B cell (primary cell): ENCODE measurements at regions not wholly inside any gene's neighbourhood (a gene's known extent, or its start where the extent isn't known, plus 50 kb on each side); places are given as distances from the start of the nearest gene placed in this dataset.

ENCODE experiments used
- ATAC-seq: fragments of 200-7000 bp; cut with Tn5 transposase; one replicate; pipeline ENCODE4 v1.10.0; 2021; ENCODE audit warnings: low read depth, mild to moderate bottlenecking, moderate number of reproducible peaks, moderate library complexity
- CTCF ChIA-PET: fragments of 350-600 bp; sonication (Branson Sonifier 250); formaldehyde crosslinking; loops from one replicate; lab custom pipeline; 2021; ENCODE audit warnings: antibody characterized with exemption, inconsistent platforms; lab: Charles Lee
- POLR2A ChIA-PET: fragments of 350-600 bp; sonication (Branson Sonifier 250); formaldehyde crosslinking; loops from one replicate; lab custom pipeline; 2021; ENCODE audit warnings: antibody characterized with exemption; lab: Charles Lee
- DNase-seq: peaks from one replicate; pipeline ENCODE4 v3.0.0; 2013
- H2AFZ ChIP-seq: 2 replicates; pipeline ENCODE4 v1.6.1; 2012; ENCODE audit warnings: mild to moderate bottlenecking, low read depth, low read length; ENCODE audit not compliant: insufficient read depth, poor library complexity, severe bottlenecking
- H3K27ac ChIP-seq, 2 donors: 1 replicate in 1 of 2; 2 replicates in 1 of 2; pipeline ENCODE4 v1.5.1; 2012 to 2013; ENCODE audit warnings: low read length in 2 of 2, mild to moderate bottlenecking in 2 of 2, moderate library complexity in 1 of 2
- H3K27me3 ChIP-seq, 4 experiments: fragments of 200-600 bp in 1 of 4; sonication (generic) in 1 of 4; replicated peaks in 1 of 4; 1 replicate in 2 of 4; 2 replicates in 2 of 4; pipeline versions ENCODE4 v1.6.1 to v1.7.0; 2013 to 2016; ENCODE audit warnings: low read length in 3 of 4, mild to moderate bottlenecking in 2 of 4, mixed read lengths in 1 of 4, moderate library complexity in 1 of 4; ENCODE audit not compliant: insufficient read depth in 4 of 4, control insufficient read depth in 3 of 4; ENCODE audit errors: control extremely low read depth in 1 of 4
- H3K36me3 ChIP-seq, 2 experiments: replicated peaks in 1 of 2; 1 replicate in 1 of 2; 2 replicates in 1 of 2; pipeline versions ENCODE4 v1.6.1 to v1.7.1; 2013; ENCODE audit warnings: low read length in 1 of 2; ENCODE audit not compliant: insufficient read depth in 2 of 2, control insufficient read depth in 1 of 2; ENCODE audit errors: control extremely low read depth in 1 of 2, extremely low read depth in 1 of 2
- H3K4me1 ChIP-seq, 2 donors: fragments of 200-600 bp in 1 of 2; sonication (generic) in 1 of 2; 1 replicate in 1 of 2; 2 replicates in 1 of 2; pipeline versions ENCODE4 v1.5.1 to v1.6.1; 2013 to 2017; ENCODE audit warnings: low read length in 2 of 2; ENCODE audit not compliant: control insufficient read depth in 2 of 2, insufficient read depth in 2 of 2
- H3K4me2 ChIP-seq: replicated peaks from 2 replicates; pipeline ENCODE3; 2012; ENCODE audit warnings: mild to moderate bottlenecking, low read depth, low read length; ENCODE audit not compliant: poor library complexity, severe bottlenecking
- H3K4me3 ChIP-seq, 5 experiments: fragments of 200-600 bp in 1 of 5; sonication (generic) in 1 of 5; 1 replicate in 3 of 5; 2 replicates in 2 of 5; pipeline versions ENCODE4 v1.5.1 to v1.7.0; 2011 to 2016; ENCODE audit warnings: low read length in 4 of 5, mild to moderate bottlenecking in 4 of 5, low read depth in 2 of 5, control low read depth in 1 of 5, moderate library complexity in 1 of 5; ENCODE audit not compliant: insufficient read depth in 1 of 5; ENCODE audit errors: control extremely low read depth in 1 of 5, extremely low read depth in 1 of 5
- H3K79me2 ChIP-seq: fragments of 200-600 bp; sonication (generic); one replicate; pipeline ENCODE4 v1.6.0; 2016; ENCODE audit warnings: low read length; ENCODE audit not compliant: control insufficient read depth, insufficient read depth
- H3K9ac ChIP-seq: fragments of 200-600 bp; sonication (generic); 2 replicates; pipeline ENCODE4 v1.6.1; 2017; ENCODE audit warnings: mild to moderate bottlenecking, low read length, moderate library complexity
- H3K9me3 ChIP-seq, 3 donors: one replicate each; pipeline versions ENCODE4 v1.6.1 to v1.7.1; 2013; ENCODE audit warnings: low read length in 2 of 3; ENCODE audit not compliant: control insufficient read depth in 2 of 3, insufficient read depth in 1 of 3; ENCODE audit errors: control extremely low read depth in 1 of 3
- H4K20me1 ChIP-seq: 2 replicates; pipeline ENCODE4 v1.6.0; 2012; ENCODE audit warnings: mild to moderate bottlenecking, low read length; ENCODE audit not compliant: insufficient read depth, control insufficient read depth, poor library complexity, severe bottlenecking
- H3K27ac Mint-ChIP-seq: one replicate; pipeline ENCODE4 v1.8.0; 2021; ENCODE audit warnings: mixed read lengths
- H3K27me3 Mint-ChIP-seq: one replicate; pipeline ENCODE4 v1.8.0; 2021; ENCODE audit warnings: mixed read lengths
- H3K4me1 Mint-ChIP-seq: one replicate; pipeline ENCODE4 v1.8.0; 2021; ENCODE audit warnings: mixed read lengths
- H3K4me3 Mint-ChIP-seq: one replicate; pipeline ENCODE4 v1.8.0; 2021; ENCODE audit warnings: mixed read lengths
- H3K9me3 Mint-ChIP-seq: one replicate; pipeline ENCODE4 v1.8.0; 2022; ENCODE audit warnings: mixed read lengths; ENCODE audit not compliant: insufficient read depth
- CTCF ChIP-seq: fragments of 200-600 bp; IDR thresholded peaks from one replicate; pipeline ENCODE4 v1.8.0; 2022; ENCODE audit warnings: antibody characterized with exemption, mild to moderate bottlenecking
- EZH2 ChIP-seq: IDR thresholded peaks from 2 replicates; pipeline ENCODE4 v1.6.1; 2012; ENCODE audit warnings: borderline replicate concordance, low read depth, mild to moderate bottlenecking, moderate library complexity, low read length; ENCODE audit not compliant: insufficient read depth, poor library complexity, severe bottlenecking
- WGBS: methylation state at CpG from one replicate; pipeline ENCODE4 v1.1.5; 2013; ENCODE audit warnings: missing lambda C conversion rate; ENCODE audit not compliant: insufficient coverage; 5-methylcytosine and 5-hydroxymethylcytosine counted together
- intact Hi-C: fragments of 100-400 bp; cut with micrococcal nuclease; formaldehyde crosslinking; loops from one replicate; pipeline ENCODE4 v1.10.0; 2022

- H3K27ac ChIP-seq: no peak overlapping the region
- TF ChIP-seq EZH2 (no peak), CTCF (no peak)
- H3K27me3 Mint-ChIP-seq: no peaks in the 10 kb centered on the region
- CTCF ChIA-PET: no interaction called here
- WGBS: no CpG with 5 or more reads among the region's 1 CpG
- no peak overlapping the region for H3K4me3 Mint-ChIP-seq
- no peaks in the 10 kb centered on the region for H3K79me2 ChIP-seq
- no peaks in the 10 kb centered on the region for H3K4me1 Mint-ChIP-seq
- no peaks in the 10 kb centered on the region for H3K4me1 ChIP-seq
- ATAC-seq (no peak), DNase-seq (no peak)
- H3K36me3 ChIP-seq: no peaks in the 10 kb centered on the region
- H4K20me1 ChIP-seq: no peaks in the 10 kb centered on the region
- H3K27me3 ChIP-seq: no peaks in the 10 kb centered on the region
- H3K4me3 ChIP-seq: no peak overlapping the region
- no peaks in the 10 kb centered on the region for H3K9me3 ChIP-seq
- intact Hi-C loops: no loop called here
- no peak overlapping the region for H3K9ac ChIP-seq
- H2AFZ ChIP-seq: no peak overlapping the region
- no peak overlapping the region for H3K4me2 ChIP-seq
- POLR2A ChIA-PET: no interaction called here
- peaks cover 7% of the 10 kb centered on the region for H3K9me3 Mint-ChIP-seq
- no peak overlapping the region for H3K27ac Mint-ChIP-seq
These were observed 1050.9 kb upstream of the LRRTM1 start for GRCh38 chr2:81355436-81355835.

GRCh38 chr2:81334046-81334445 lies 1029.5 kb upstream of the LRRTM1 start:
- Mint-ChIP-seq H3K27me3 (no peaks in the 10 kb centered on the region), H3K4me1 (no peaks in the 10 kb centered on the region), H3K4me3 (no peak overlapping the region), H3K9me3 (peaks cover 2% of the 10 kb centered on the region), H3K27ac (no peak overlapping the region)
- H3K9me3 ChIP-seq: no peaks in the 10 kb centered on the region
- TF ChIP-seq CTCF (no peak), EZH2 (no peak)
- H3K36me3 ChIP-seq: no peaks in the 10 kb centered on the region
- CTCF ChIA-PET: no interaction called here
- POLR2A ChIA-PET: no interaction called here
- DNase-seq (no peak), ATAC-seq (no peak)
- no peaks in the 10 kb centered on the region for H3K79me2 ChIP-seq
- no peaks in the 10 kb centered on the region for H3K27me3 ChIP-seq
- no peak overlapping the region for H3K9ac ChIP-seq
- no peak overlapping the region for H3K27ac ChIP-seq
- no peaks in the 10 kb centered on the region for H3K4me1 ChIP-seq
- no peaks in the 10 kb centered on the region for H4K20me1 ChIP-seq
- no peak overlapping the region for H3K4me3 ChIP-seq
- H2AFZ ChIP-seq: no peak overlapping the region
- H3K4me2 ChIP-seq: no peak overlapping the region
- intact Hi-C loops: no loop called here
- WGBS: no CpG with 5 or more reads among the region's 2 CpGs
